ENCODE measurements at regions not wholly inside any gene's neighbourhood (a gene's known extent, or its start where the extent isn't known, plus 50 kb on each side); places are given as distances from the start of the nearest gene placed in this dataset.

DNA sequence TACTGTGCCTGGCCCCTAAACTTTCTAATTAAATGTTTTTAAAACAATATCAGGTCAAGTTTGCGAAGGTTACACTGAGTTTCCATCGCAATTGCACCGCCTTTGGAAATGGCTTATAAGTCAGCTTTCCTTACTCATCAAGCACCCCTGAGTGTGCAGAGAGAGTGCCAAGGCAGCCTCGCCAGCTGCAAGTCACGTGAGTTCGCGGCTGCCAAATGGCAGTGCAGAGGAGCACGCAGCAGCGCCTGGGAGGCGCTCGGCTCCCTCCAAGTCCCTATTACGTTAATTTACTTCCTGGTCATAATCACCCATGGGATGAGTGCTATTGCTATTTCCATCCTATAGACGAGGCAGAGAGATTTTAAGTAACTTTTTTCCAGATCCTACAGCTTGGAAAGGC, 319.6 kb downstream of the TEX29 start:
- TF ChIP-seq, protein P1, sequence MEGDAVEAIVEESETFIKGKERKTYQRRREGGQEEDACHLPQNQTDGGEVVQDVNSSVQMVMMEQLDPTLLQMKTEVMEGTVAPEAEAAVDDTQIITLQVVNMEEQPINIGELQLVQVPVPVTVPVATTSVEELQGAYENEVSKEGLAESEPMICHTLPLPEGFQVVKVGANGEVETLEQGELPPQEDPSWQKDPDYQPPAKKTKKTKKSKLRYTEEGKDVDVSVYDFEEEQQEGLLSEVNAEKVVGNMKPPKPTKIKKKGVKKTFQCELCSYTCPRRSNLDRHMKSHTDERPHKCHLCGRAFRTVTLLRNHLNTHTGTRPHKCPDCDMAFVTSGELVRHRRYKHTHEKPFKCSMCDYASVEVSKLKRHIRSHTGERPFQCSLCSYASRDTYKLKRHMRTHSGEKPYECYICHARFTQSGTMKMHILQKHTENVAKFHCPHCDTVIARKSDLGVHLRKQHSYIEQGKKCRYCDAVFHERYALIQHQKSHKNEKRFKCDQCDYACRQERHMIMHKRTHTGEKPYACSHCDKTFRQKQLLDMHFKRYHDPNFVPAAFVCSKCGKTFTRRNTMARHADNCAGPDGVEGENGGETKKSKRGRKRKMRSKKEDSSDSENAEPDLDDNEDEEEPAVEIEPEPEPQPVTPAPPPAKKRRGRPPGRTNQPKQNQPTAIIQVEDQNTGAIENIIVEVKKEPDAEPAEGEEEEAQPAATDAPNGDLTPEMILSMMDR (optimal IDR thresholded peaks at IDR 0.05 in 1 of 3, IDR thresholded peaks at IDR 0.05 in 1 of 3, conservative IDR thresholded peaks at IDR 0.05 in 1 of 3; ENCODE audit: extremely low read depth in 1 of 3, insufficient read depth in 2 of 3, low read length in 3 of 3), result no peak
- no peak for TF ChIP-seq EZH2 (IDR thresholded peaks at IDR 0.05; ENCODE audit: low read length)

Data from keratinocyte (primary cell).